ENCODE measurements at regions not wholly inside any gene's neighbourhood (a gene's known extent, or its start where the extent isn't known, plus 50 kb on each side); places are given as distances from the start of the nearest gene placed in this dataset.
"Not testable (repeated sequence)": the region's sequence is repeated elsewhere in the genome, so short reads cannot be mapped to it uniquely, and the experiment has no call there.

DNA sequence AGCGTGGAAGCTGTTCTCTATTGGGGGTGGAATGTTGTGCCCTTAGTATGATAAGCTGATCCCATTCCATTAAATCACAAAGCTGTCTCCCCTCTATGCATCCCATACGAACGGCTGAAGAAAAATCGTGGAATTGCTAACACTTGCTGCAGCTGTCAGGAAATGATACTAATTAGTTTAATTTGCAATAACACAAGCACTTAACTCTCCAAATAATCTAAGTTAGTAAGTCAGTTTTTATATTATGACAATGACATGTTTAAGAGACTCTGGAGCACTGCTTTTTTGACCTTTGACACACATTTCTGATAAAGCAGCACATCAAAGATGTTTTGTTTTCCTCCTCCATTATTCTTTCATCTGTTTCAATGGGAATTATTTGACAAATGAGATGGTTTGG, 123.7 kb upstream of the SATB2 start:
- Histone ChIP-seq H3K27ac (peak overlapping the region in 1 of 21 experiments; percentile 15), H3K4me3 (peak overlapping the region in 1 of 7 experiments; percentile 5)

- Histone ChIP-seq H3K4me3 (no peak overlapping the region), H3K27ac (no peak overlapping the region)
Measured at GRCh38 chr2:199575416-199575815, 117.7 kb upstream of the SATB2 start.

DNA sequence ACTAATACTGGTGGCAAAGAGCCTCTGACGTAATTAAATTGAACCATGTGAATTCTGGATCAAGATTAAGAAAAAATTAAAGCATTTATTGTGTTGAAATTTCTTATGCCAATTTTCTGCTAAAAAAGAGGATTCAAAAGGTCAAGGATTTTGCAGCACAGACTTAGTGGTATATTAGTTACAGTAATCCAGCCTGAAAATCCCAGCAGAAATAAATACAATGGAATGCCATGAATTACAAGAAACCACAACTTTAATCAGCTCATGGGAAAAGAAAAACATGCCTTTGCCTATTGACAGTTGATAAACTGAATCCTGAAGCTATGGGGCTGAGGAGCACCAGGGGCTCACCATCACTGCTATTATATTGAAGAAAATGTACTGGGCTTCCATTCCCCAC, 114.8 kb upstream of the SATB2 start:
- no peak overlapping the region for H3K27ac ChIP-seq
- H3K4me3 ChIP-seq, result no peak overlapping the region

DNA sequence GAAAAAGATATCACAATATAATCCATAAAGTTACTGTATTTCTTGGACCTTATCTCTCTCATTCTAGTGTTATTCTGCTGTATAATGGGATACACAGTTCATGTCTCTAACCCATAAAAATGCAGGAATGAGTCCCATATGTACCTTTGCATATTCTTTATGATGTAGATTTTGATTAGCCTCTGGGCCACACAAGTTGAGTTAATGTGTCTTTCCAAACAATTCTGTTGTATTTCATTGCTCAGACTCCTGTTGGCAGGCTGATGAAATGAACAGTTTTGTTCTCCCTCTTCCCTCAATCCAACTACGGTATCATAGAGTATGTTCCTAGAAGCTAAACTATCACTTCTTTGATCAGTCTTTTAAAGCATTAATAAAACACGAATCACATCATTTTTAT, 113.2 kb upstream of the SATB2 start:
- Histone ChIP-seq H3K4me3 (no peak overlapping the region), H3K27ac (no peak overlapping the region)

GRCh38 chr2:199569336-199569735, 111.6 kb upstream of the SATB2 start:
- no peak overlapping the region for H3K4me3 ChIP-seq
- H3K27ac ChIP-seq, result no peak overlapping the region

GRCh38 chr2:199558156-199558555, 100.4 kb upstream of the SATB2 start:
- no peak overlapping the region for H3K4me3 ChIP-seq

GRCh38 chr2:199556527-199557285, 99.0 kb upstream of the SATB2 start:
- Histone ChIP-seq H3K4me3 (no peak overlapping the region), H3K27ac (no peak overlapping the region)

More at GRCh38 chr2:199558156-199558555, 100.4 kb upstream of the SATB2 start:
- H3K27ac ChIP-seq, result no peak overlapping the region

- no peak overlapping the region for H3K4me3 ChIP-seq
- H3K27ac ChIP-seq, result no peak overlapping the region
Measured at GRCh38 chr2:199554026-199554425, 96.3 kb upstream of the SATB2 start.

GRCh38 chr2:199552141-199552540, 94.4 kb upstream of the SATB2 start:
- Histone ChIP-seq H3K27ac (no peak overlapping the region), H3K4me3 (no peak overlapping the region)

DNA sequence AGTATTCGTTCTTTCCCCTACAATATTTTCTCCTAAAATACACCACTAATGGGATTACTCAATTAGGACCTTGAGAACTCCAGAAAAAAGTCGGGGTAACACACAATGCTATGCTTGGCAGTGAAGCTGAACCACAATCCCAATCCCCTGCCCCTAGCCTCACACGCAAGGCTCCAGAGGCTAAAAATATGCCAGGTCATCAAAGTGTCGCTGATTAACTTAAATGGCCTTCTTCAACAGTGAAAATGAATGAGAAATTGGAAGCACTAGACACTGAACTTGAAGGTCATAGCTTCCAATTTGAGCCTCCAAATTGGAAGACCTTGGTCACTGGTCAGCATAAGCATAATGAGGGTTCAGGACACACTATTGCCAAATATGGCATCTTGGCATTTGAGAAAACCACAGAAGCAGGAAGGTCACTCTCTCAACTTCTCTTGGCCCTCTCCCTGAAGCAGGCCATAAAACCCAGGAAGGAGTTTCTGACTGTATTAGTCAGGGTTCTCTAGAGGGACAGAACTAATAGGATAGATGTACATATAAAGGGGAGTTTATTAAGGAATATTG, 86.0 kb upstream of the SATB2 start:
- no peak overlapping the region for H3K27ac ChIP-seq
- H3K4me3 ChIP-seq, result no peak overlapping the region

GRCh38 chr2:199535445-199536177, 77.9 kb upstream of the SATB2 start:
- Histone ChIP-seq H3K27ac (no peak overlapping the region), H3K4me3 (no peak overlapping the region)

DNA sequence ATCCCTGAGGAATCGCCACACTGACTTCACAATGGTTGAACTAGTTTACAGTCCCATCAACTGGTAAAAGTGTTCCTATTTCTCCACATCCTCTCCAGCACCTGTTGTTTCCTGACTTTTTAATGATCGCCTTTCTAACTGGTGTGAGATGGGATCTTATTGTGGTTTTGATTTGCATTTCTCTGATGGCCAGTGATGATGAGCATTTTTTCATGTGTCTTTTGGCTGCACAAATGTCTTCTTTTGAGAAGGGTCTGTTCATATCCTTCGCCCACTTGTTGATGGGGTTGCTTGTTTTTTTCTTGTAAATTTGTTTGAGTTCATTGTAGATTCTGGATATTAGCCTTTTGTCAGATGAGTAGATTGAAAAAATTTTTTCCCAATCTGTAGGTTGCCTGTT, 76.1 kb upstream of the SATB2 start:
- not testable (repeated sequence) for H3K4me3 ChIP-seq, H3K27ac ChIP-seq

DNA sequence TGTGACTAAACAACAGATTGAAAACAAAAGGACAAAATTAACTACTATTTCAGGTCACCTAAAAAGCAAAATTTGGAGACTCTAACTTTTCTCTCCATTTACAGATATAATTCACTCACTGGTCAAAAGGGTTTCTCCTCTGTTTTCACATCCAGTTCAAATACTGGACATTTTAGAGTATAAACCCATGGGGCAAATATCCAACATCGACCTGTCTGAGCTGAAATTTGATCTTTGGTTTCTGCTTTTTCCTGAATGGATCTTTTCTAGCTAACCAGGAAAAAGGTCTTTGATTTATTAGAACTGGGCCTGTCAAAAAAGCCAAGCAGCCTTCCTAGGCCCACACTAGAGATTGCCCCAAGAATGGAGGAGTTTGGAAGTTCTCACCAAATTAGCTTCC, 69.3 kb upstream of the SATB2 start:
- no peak overlapping the region for H3K4me3 ChIP-seq
- no peak overlapping the region for H3K27ac ChIP-seq

DNA sequence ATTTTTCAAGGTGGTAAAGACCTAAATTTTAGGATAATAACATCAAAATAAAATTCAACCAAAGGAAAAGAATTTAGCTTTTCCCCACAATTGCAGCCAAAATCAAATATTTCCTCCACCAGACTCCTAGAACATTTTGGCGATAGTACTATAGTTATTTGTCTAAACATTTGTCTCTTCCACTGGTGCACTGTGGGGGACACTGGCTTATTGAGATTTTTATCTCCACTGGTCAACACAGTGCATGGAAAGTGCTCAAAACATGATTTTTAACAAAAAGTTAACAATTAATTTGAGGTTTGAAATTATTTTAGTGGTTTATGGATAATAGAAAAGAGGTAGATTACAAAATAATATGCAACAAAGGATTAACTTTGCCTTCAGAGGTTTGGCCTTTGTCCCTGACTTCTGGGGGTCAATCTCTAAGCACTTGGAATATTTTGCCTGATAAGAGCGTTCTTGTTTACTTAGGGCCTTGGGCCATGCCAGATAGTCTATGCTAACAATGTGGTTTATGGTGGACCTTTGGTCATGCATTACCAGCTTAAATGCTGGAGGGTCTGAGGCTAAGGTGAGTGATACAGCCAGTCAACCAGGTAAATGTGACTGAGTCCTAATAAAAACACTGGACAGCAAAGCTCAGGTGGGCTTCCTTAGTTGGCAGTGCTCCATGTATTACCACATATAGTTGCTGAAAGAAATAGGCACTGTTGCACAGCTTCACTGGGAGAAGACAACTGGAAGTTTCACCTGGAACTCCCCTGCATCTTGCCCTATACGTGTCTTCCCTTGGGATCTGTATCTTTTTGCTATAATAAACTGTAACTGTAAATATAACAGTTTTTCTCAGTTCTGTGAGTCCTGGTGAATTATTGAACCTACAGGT, 67.2 kb upstream of the SATB2 start:
- no peak overlapping the region for H3K27ac ChIP-seq

DNA sequence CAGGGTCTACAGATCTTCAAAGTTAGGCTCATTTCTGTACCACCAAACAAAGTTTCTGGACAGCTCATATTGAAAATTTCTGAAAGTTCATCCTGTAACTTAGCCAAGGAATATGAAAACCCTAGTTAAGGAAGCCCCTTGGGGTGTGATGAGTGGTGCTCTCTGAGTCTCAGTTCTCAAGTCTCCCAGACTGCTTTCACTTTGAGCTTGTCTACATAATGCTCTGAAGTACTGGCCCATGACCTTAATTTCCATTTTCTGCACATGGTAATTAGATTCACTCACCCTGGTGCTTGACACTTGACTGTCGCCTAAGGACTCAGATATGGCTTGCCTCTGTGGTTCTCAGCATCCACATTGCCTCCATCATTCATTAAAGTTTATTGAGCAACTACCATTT, 51.7 kb upstream of the SATB2 start:
- Histone ChIP-seq H3K4me3 (no peak overlapping the region), H3K27ac (no peak overlapping the region)

More for the DNA sequence above, 67.2 kb upstream of the SATB2 start:
- H3K4me3 ChIP-seq, result no peak overlapping the region

Measured in skin epidermis (tissue), 12 donors.